CD4-positive, alpha-beta T cell treated with Interleukin-17A for 1 hour (primary cell): ENCODE measurements at regions not wholly inside any gene's neighbourhood (a gene's known extent, or its start where the extent isn't known, plus 50 kb on each side); places are given as distances from the start of the nearest gene placed in this dataset.
A peak's percentile ranks its signal among the peaks of the same experiment; 100 is the strongest.

Source experiments
- DNase-seq: peaks from one replicate; pipeline ENCODE4 v3.0.0-alpha.2; 2020

- no peak for DNase-seq
These were observed 215.4 kb downstream of the ZC3H11B start for GRCh38 chr1:219397511-219397910.

- DNase-seq = no peak
These were observed 217.6 kb downstream of the LYPLAL1 start for GRCh38 chr1:219391297-219391696.

- DNase-seq = no peak
These were observed 213.5 kb downstream of the LYPLAL1 start for GRCh38 chr1:219387211-219387610.

GRCh38 chr1:219385787-219386427 is 212.2 kb downstream of the LYPLAL1 start:
- peak; percentile 19 for DNase-seq

GRCh38 chr1:219383281-219383680 is 209.6 kb downstream of the LYPLAL1 start:
- no peak for DNase-seq

- no peak for DNase-seq
These were observed 207.7 kb downstream of the LYPLAL1 start for GRCh38 chr1:219381396-219381795.

GRCh38 chr1:219380463-219380862 is 206.8 kb downstream of the LYPLAL1 start:
- no peak for DNase-seq

- no peak for DNase-seq
These were observed 206.0 kb downstream of the LYPLAL1 start for GRCh38 chr1:219379691-219380090.

GRCh38 chr1:219374636-219375035 is 201.0 kb downstream of the LYPLAL1 start:
- no peak for DNase-seq

- DNase-seq = no peak
These were observed 200.4 kb downstream of the LYPLAL1 start for GRCh38 chr1:219374046-219374566.

GRCh38 chr1:219373616-219373935 is 199.9 kb downstream of the LYPLAL1 start:
- DNase-seq = no peak

- DNase-seq = no peak
These were observed 199.4 kb downstream of the LYPLAL1 start for GRCh38 chr1:219372916-219373615.

GRCh38 chr1:219371471-219371870 is 197.8 kb downstream of the LYPLAL1 start:
- no peak for DNase-seq

- no peak for DNase-seq
These were observed 193.8 kb downstream of the LYPLAL1 start for GRCh38 chr1:219367496-219367895.

- DNase-seq = no peak
These were observed 191.8 kb downstream of the LYPLAL1 start for GRCh38 chr1:219365451-219365850.

- no peak for DNase-seq
These were observed 189.0 kb downstream of the LYPLAL1 start for GRCh38 chr1:219362702-219363101.

GRCh38 chr1:219359126-219359525 is 185.4 kb downstream of the LYPLAL1 start:
- no peak for DNase-seq

- DNase-seq = no peak
These were observed 184.4 kb downstream of the LYPLAL1 start for GRCh38 chr1:219358080-219358479.

GRCh38 chr1:219354962-219355361 is 181.3 kb downstream of the LYPLAL1 start:
- no peak for DNase-seq

GRCh38 chr1:219352961-219353651 is 179.4 kb downstream of the LYPLAL1 start:
- DNase-seq = no peak

GRCh38 chr1:219350172-219350931 is 176.7 kb downstream of the LYPLAL1 start:
- no peak for DNase-seq

GRCh38 chr1:219347921-219348391 is 174.3 kb downstream of the LYPLAL1 start:
- DNase-seq = no peak

GRCh38 chr1:219347376-219347775 is 173.7 kb downstream of the LYPLAL1 start:
- DNase-seq = no peak
